IMR-90 (cell line): ENCODE measurements at regions not wholly inside any gene's neighbourhood (a gene's known extent, or its start where the extent isn't known, plus 50 kb on each side); places are given as distances from the start of the nearest gene placed in this dataset.

Experiments used
- ATAC-seq: fragments of 200-7000 bp; cut with Tn5 transposase; 2 replicates; pipeline ENCODE4 v1.9.1; 2020; ENCODE audit warnings: low read depth, mild to moderate bottlenecking, moderate library complexity
- BruUV-seq: library from RNA; stranded (reverse); fragments of 400-500 nt; replicated peaks from 2 replicates; lab custom pipeline; 2021; lab: Mats Ljungman, UMichigan
- CTCF ChIA-PET: fragments of 300-600 bp; formaldehyde crosslinking; extraction: SDS; loops from one replicate; lab custom pipeline; 2021; ENCODE audit warnings: antibody characterized with exemption; lab: Yijun Ruan, JAX
- POLR2A ChIA-PET: fragments of 300-600 bp; sonication (Branson Sonifier 250); formaldehyde crosslinking; loops from one replicate; lab custom pipeline; 2022; ENCODE audit warnings: antibody characterized with exemption; ENCODE audit not compliant: unreplicated experiment; lab: Charles Lee
- DNase-seq: peaks from one replicate; pipeline ENCODE4 v3.0.0; 2013
- H2AFZ ChIP-seq: replicated peaks from 2 replicates; pipeline ENCODE3; 2013; ENCODE audit warnings: low read length, mild to moderate bottlenecking; ENCODE audit not compliant: poor library complexity
- H2AK5ac ChIP-seq: 2 replicates; pipeline ENCODE4 v1.6.1; 2013; ENCODE audit warnings: low read depth, low read length, inconsistent platforms
- H2AK9ac ChIP-seq: replicated peaks from 2 replicates; pipeline ENCODE3; 2013; ENCODE audit warnings: mild to moderate bottlenecking, low read depth, low read length, moderate library complexity; ENCODE audit not compliant: poor library complexity
- H2BK120ac ChIP-seq: 2 replicates; pipeline ENCODE4 v1.6.1; 2013; ENCODE audit warnings: low read depth, low read length, inconsistent platforms
- H2BK15ac ChIP-seq: 3 replicates; pipeline ENCODE4 v1.6.1; 2013; ENCODE audit warnings: low read depth, low read length, inconsistent platforms
- H2BK20ac ChIP-seq: 2 replicates; pipeline ENCODE4 v1.6.1; 2013; ENCODE audit warnings: low read depth, mild to moderate bottlenecking, inconsistent platforms, low read length, moderate library complexity
- H2BK5ac ChIP-seq: 2 replicates; pipeline ENCODE4 v1.6.1; 2013; ENCODE audit warnings: mild to moderate bottlenecking, low read depth, low read length, inconsistent platforms; ENCODE audit not compliant: poor library complexity, severe bottlenecking
- H3K14ac ChIP-seq: replicated peaks from 2 replicates; pipeline ENCODE4 v1.6.1; 2013; ENCODE audit warnings: low read depth, low read length, inconsistent platforms
- H3K18ac ChIP-seq: 2 replicates; pipeline ENCODE4 v1.6.1; 2013; ENCODE audit warnings: low read depth, low read length, control low read depth
- H3K23ac ChIP-seq: 2 replicates; pipeline ENCODE4 v1.6.1; 2013; ENCODE audit warnings: low read depth, low read length, inconsistent platforms
- H3K27ac ChIP-seq: 2 replicates; pipeline ENCODE4 v1.5.1; 2013; ENCODE audit warnings: mild to moderate bottlenecking, control low read depth, low read length; ENCODE audit not compliant: insufficient read depth
- H3K27me3 ChIP-seq: 2 replicates; pipeline ENCODE4 v1.6.1; 2013; ENCODE audit warnings: low read length; ENCODE audit not compliant: control insufficient read depth, insufficient read depth
- H3K36me3 ChIP-seq: 2 replicates; pipeline ENCODE4 v1.6.1; 2013; ENCODE audit warnings: low read length, mixed read lengths; ENCODE audit not compliant: control insufficient read depth, insufficient read depth
- H3K4ac ChIP-seq: 2 replicates; pipeline ENCODE4 v1.6.1; 2013; ENCODE audit warnings: low read depth, low read length, inconsistent platforms
- H3K4me1 ChIP-seq: 2 replicates; pipeline ENCODE4 v1.6.1; 2013; ENCODE audit warnings: low read length, mixed read lengths; ENCODE audit not compliant: control insufficient read depth, insufficient read depth
- H3K4me2 ChIP-seq: 2 replicates; pipeline ENCODE4 v1.6.1; 2013; ENCODE audit warnings: low read depth, mild to moderate bottlenecking, control low read depth, low read length, moderate library complexity
- H3K4me3 ChIP-seq: 2 replicates; pipeline ENCODE4 v1.5.1; 2013; ENCODE audit warnings: low read depth, mild to moderate bottlenecking, control low read depth, low read length, moderate library complexity; ENCODE audit not compliant: insufficient read depth
- H3K56ac ChIP-seq: 2 replicates; pipeline ENCODE4 v1.6.1; 2013; ENCODE audit warnings: low read length, inconsistent platforms; ENCODE audit not compliant: insufficient read depth; ENCODE audit errors: extremely low read depth
- H3K79me1 ChIP-seq, 2 experiments: 2 replicates each; pipeline ENCODE4 v1.6.1; 2013; ENCODE audit warnings: low read length in 2 of 2, inconsistent platforms in 1 of 2, low read depth in 1 of 2
- H3K9ac ChIP-seq: 2 replicates; pipeline ENCODE4 v1.6.1; 2013; ENCODE audit warnings: low read depth, low read length, control low read depth
- H3K9me1 ChIP-seq: 2 replicates; pipeline ENCODE4 v1.6.1; 2013; ENCODE audit warnings: low read length, inconsistent platforms; ENCODE audit not compliant: insufficient read depth
- H3K9me3 ChIP-seq: 2 replicates; pipeline ENCODE4 v1.6.1; 2013; ENCODE audit warnings: low read length; ENCODE audit not compliant: control insufficient read depth, insufficient read depth
- H4K20me1 ChIP-seq: 2 replicates; pipeline ENCODE4 v1.6.1; 2013; ENCODE audit warnings: low read length, inconsistent platforms; ENCODE audit not compliant: insufficient read depth
- H4K5ac ChIP-seq: 2 replicates; pipeline ENCODE4 v1.6.1; 2013; ENCODE audit warnings: mild to moderate bottlenecking, low read depth, low read length, control low read depth
- H4K8ac ChIP-seq, 2 experiments: 2 replicates each; pipeline ENCODE4 v1.6.1; 2013; ENCODE audit warnings: low read depth in 2 of 2, low read length in 2 of 2, control low read depth in 1 of 2, inconsistent platforms in 1 of 2
- H4K91ac ChIP-seq: 2 replicates; pipeline ENCODE4 v1.6.1; 2013; ENCODE audit warnings: low read depth, low read length, inconsistent platforms; ENCODE audit not compliant: insufficient read depth
- MXI1 ChIP-seq: IDR thresholded peaks from 2 replicates; pipeline ENCODE4 v1.6.1; 2012; ENCODE audit warnings: low read depth, mild to moderate bottlenecking, low read length, moderate library complexity, borderline replicate concordance
- RAD21 ChIP-seq: IDR thresholded peaks from 2 replicates; pipeline ENCODE4 v1.6.1; 2012; ENCODE audit warnings: low read length, improper control_type of control experiment
- RCOR1 ChIP-seq: IDR thresholded peaks from 2 replicates; pipeline ENCODE4 v1.6.1; 2012; ENCODE audit warnings: mild to moderate bottlenecking, low read length, improper control_type of control experiment; ENCODE audit not compliant: insufficient replicate concordance
- SMC3 ChIP-seq: fragments of 150-350 bp; IDR thresholded peaks from 2 replicates; pipeline ENCODE4 v1.6.1; 2016; ENCODE audit warnings: low read depth, mild to moderate bottlenecking, antibody characterized with exemption, low read length, moderate library complexity
- whole genome bisulfite sequencing, 2 experiments: methylation state at CpG; one replicate each; pipeline versions ENCODE4 v1.1.5 to v1.1.7; 2013; ENCODE audit warnings: missing lambda C conversion rate in 2 of 2; ENCODE audit not compliant: insufficient read length in 1 of 2; ENCODE audit errors: extremely low coverage in 2 of 2; 5-methylcytosine and 5-hydroxymethylcytosine counted together
- dilution Hi-C: fragments of 300-500 bp; cut with HindIII; formaldehyde crosslinking; loops from one replicate; pipeline ENCODE4 v1.14.3; 2018; ENCODE audit warnings: low sequenced_read_pairs; ENCODE audit not compliant: unreplicated experiment
- in situ Hi-C: fragments of 300-500 bp; cut with MboI; formaldehyde crosslinking; loops from 3 replicates; pipeline ENCODE4 v1.14.3; 2019; ENCODE audit warnings: low sequenced_read_pairs, inconsistent platforms, mixed read lengths
- intact Hi-C: fragments of 100-400 bp; cut with micrococcal nuclease; formaldehyde crosslinking; loops from 2 replicates; pipeline ENCODE4 v1.10.0; 2022
- TF ChIP-seq, protein P1 (sequence below): fragments of 150-350 bp; IDR thresholded peaks from 2 replicates; pipeline ENCODE4 v1.6.1; 2016; ENCODE audit warnings: low read depth, mild to moderate bottlenecking, low read length, moderate library complexity, borderline replicate concordance
- TF ChIP-seq, protein P2 (sequence below): conservative IDR thresholded peaks from 2 replicates; pipeline ENCODE4 v1.5.1; 2012; ENCODE audit warnings: mild to moderate bottlenecking, low read depth, low read length, improper control_type of control experiment

DNA sequence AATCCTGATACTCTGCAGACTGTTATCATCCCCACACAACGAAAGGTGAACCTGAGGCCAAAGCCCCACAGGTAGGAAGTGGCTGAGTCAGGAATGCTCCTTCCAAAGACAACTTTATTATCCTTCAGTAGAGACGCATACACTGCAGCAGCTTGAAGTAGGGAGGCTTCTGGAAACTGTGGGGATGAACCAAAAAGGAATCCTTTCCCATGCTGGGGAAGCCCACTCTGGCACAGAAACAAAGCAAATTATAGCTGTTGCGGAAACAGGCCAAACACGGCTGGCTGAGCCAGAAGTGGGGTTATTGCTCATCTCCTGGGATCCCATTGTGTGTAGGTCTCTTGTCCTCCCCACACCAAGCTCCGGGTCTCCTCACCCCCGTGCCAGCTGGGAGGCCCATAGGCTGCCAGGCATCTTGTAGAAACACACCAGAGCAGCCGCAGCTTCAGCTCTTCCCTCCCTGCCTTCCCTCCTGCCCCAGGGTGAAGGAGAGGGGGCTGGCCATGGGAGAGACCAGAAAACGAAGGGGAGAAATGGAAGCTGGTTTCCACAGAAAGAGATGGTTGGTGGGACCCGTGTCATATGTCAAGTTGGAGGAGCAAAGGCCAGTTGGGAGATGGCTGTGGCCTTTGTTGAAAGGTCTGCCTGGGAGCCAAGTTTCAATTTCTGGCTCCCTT is 176.9 kb upstream of the NABP1 start (continued):
- TF ChIP-seq, protein P1, sequence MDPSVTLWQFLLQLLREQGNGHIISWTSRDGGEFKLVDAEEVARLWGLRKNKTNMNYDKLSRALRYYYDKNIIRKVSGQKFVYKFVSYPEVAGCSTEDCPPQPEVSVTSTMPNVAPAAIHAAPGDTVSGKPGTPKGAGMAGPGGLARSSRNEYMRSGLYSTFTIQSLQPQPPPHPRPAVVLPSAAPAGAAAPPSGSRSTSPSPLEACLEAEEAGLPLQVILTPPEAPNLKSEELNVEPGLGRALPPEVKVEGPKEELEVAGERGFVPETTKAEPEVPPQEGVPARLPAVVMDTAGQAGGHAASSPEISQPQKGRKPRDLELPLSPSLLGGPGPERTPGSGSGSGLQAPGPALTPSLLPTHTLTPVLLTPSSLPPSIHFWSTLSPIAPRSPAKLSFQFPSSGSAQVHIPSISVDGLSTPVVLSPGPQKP = no peak

GRCh38 chr2:191501561-191502168 is 176.3 kb upstream of the NABP1 start:
- Histone ChIP-seq H3K36me3 (no peaks in the 10 kb centered on the region), H4K20me1 (no peaks in the 10 kb centered on the region), H2AFZ (peak overlapping the region; percentile 79), H3K4me3 (no peak overlapping the region), H2BK20ac (peak overlapping the region; percentile 96), H3K4me2 (no peak overlapping the region), H4K91ac (peak overlapping the region; percentile 83), H3K4ac (peak overlapping the region; percentile 76), H3K9me1 (peaks cover 3% of the 10 kb centered on the region; the same call in 1 of the 2 replicates), H3K27me3 (no peaks in the 10 kb centered on the region), H3K56ac (no peak overlapping the region), H4K5ac (peak overlapping the region; percentile 14), H3K4me1 (peaks cover 4% of the 10 kb centered on the region; the same call in 1 of the 2 replicates), H2BK15ac (peak overlapping the region; percentile 49; the same call in 1 of the 3 replicates), H3K9ac (no peak overlapping the region), H4K8ac (peak overlapping the region in 1 of 2 experiments; percentile 22; a peak in 2 of 4 replicates), H3K18ac (peak overlapping the region; percentile 66), H3K23ac (0 out of 2 replicates have a peak overlapping the region, but pooled peaks have one; percentile 29), H2AK9ac (no peak overlapping the region), H3K9me3 (no peaks in the 10 kb centered on the region), H2AK5ac (no peak overlapping the region), H3K14ac (peak overlapping the region; percentile 60), H2BK5ac (no peak overlapping the region), H2BK120ac (peak overlapping the region; percentile 91), H3K27ac (no peak overlapping the region), H3K79me1 (no peaks in the 10 kb centered on the region)
- BruUV-seq = no TSS peak
- intact Hi-C loops = loop anchor here (1.0 to 5.0 kb wide), 6 partner anchors 202 to 449 kb away; no protein-coding TSS in a partner anchor
- in situ Hi-C loops = no loop called here
- TF ChIP-seq MXI1 = no peak
- peak; percentile 94 for TF ChIP-seq RAD21
- no peak for TF ChIP-seq RCOR1
- TF ChIP-seq SMC3 = peak; percentile 88
- TF ChIP-seq, protein P2, sequence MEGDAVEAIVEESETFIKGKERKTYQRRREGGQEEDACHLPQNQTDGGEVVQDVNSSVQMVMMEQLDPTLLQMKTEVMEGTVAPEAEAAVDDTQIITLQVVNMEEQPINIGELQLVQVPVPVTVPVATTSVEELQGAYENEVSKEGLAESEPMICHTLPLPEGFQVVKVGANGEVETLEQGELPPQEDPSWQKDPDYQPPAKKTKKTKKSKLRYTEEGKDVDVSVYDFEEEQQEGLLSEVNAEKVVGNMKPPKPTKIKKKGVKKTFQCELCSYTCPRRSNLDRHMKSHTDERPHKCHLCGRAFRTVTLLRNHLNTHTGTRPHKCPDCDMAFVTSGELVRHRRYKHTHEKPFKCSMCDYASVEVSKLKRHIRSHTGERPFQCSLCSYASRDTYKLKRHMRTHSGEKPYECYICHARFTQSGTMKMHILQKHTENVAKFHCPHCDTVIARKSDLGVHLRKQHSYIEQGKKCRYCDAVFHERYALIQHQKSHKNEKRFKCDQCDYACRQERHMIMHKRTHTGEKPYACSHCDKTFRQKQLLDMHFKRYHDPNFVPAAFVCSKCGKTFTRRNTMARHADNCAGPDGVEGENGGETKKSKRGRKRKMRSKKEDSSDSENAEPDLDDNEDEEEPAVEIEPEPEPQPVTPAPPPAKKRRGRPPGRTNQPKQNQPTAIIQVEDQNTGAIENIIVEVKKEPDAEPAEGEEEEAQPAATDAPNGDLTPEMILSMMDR = peak; percentile 90
- ChIA-PET CTCF (interaction anchor here (0.6 to 2.5 kb wide), 31 partner anchors 14 to 647 kb away, joined by 3 to 15 read pairs (median 4); partner anchors contain the start of gene MYO1B), POLR2A (interaction anchor here (1.1 kb wide), 1 partner anchor 242 kb away, joined by 4 read pairs; no protein-coding TSS in a partner anchor)
- ATAC-seq (peak; percentile 69), DNase-seq (peak; percentile 70)
- dilution Hi-C loops = no loop called here
- WGBS, 2 experiments = no CpG with 5 or more reads among the region's 3 CpGs
